ENCODE measurements at regions not wholly inside any gene's neighbourhood (a gene's known extent, or its start where the extent isn't known, plus 50 kb on each side); places are given as distances from the start of the nearest gene placed in this dataset.

DNA sequence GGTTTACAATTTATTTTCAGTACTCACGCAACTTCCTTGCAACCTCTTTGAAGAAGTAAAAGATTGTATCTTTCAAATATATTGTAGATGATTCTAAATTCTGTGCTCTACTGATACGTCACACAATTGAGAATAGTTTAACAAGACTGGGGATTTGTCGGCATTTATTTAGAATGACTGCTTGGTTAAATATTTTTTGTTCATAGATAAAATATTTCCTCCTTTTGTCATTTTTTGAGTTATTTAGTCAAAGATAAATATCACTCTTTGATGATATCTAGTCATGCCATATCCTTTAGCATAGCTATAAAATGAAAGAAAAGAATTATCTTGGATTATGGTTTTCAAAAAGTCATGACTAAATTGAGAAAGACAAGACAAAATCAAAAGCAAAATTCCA lies 2747.8 kb downstream of the PCDH9 start:
- Histone ChIP-seq H3K27ac (ENCODE audit: extremely low read length, insufficient read depth, low read length) (no peak overlapping the region), H3K4me2 (ENCODE audit: low read depth, low read length) (no peak overlapping the region), H3K9me3 (ENCODE audit: low read length) (no peaks in the 10 kb centered on the region), H3K36me3 (replicated peaks in 1 of 2; ENCODE audit: control insufficient read depth in 1 of 2, insufficient read depth in 2 of 2, low read length in 2 of 2) (no peaks in the 10 kb centered on the region), H2AFZ (ENCODE audit: low read length) (no peak overlapping the region), H4K20me1 (ENCODE audit: insufficient read depth, low read length) (no peaks in the 10 kb centered on the region), H3K27me3 (ENCODE audit: control insufficient read depth in 1 of 2, insufficient read depth in 2 of 2, low read length in 2 of 2) (no peaks in the 10 kb centered on the region; a peak in 1 of 5 replicates), H3K79me2 (ENCODE audit: insufficient read depth, low read length) (no peaks in the 10 kb centered on the region), H3K4me3 (replicated peaks in 1 of 3; ENCODE audit: insufficient read depth in 1 of 3, low read depth in 2 of 3, low read length in 3 of 3) (no peak overlapping the region), H3K9ac (ENCODE audit: insufficient read depth, low read depth, low read length) (no peak overlapping the region), H3K4me1 (ENCODE audit: insufficient read depth, low read length) (no peaks in the 10 kb centered on the region)
- no peak for ATAC-seq
- intact Hi-C loops (cut with micrococcal nuclease; ENCODE audit: unreplicated experiment): no loop called here
- no peak for FAIRE-seq
- 42% methylated on average over 3 of the region's 3 CpGs for WGBS (ENCODE audit: low lambda C conversion rate)
- in situ Hi-C loops (cut with HindIII; ENCODE audit: extremely low pct_ligation_motif_present, low pct_unique_long_range_greater_than_20kb): no loop called here
- POLR2A ChIA-PET: no interaction called here
- DNase-seq (ENCODE audit: low spot score): no peak
- CTCF ChIA-PET (ENCODE audit: low intra/inter-chr PET ratio, low total read pairs): no interaction called here
- BruUV-seq (replicated peaks): no TSS peak
- TF ChIP-seq, protein P1, sequence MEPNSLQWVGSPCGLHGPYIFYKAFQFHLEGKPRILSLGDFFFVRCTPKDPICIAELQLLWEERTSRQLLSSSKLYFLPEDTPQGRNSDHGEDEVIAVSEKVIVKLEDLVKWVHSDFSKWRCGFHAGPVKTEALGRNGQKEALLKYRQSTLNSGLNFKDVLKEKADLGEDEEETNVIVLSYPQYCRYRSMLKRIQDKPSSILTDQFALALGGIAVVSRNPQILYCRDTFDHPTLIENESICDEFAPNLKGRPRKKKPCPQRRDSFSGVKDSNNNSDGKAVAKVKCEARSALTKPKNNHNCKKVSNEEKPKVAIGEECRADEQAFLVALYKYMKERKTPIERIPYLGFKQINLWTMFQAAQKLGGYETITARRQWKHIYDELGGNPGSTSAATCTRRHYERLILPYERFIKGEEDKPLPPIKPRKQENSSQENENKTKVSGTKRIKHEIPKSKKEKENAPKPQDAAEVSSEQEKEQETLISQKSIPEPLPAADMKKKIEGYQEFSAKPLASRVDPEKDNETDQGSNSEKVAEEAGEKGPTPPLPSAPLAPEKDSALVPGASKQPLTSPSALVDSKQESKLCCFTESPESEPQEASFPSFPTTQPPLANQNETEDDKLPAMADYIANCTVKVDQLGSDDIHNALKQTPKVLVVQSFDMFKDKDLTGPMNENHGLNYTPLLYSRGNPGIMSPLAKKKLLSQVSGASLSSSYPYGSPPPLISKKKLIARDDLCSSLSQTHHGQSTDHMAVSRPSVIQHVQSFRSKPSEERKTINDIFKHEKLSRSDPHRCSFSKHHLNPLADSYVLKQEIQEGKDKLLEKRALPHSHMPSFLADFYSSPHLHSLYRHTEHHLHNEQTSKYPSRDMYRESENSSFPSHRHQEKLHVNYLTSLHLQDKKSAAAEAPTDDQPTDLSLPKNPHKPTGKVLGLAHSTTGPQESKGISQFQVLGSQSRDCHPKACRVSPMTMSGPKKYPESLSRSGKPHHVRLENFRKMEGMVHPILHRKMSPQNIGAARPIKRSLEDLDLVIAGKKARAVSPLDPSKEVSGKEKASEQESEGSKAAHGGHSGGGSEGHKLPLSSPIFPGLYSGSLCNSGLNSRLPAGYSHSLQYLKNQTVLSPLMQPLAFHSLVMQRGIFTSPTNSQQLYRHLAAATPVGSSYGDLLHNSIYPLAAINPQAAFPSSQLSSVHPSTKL (CRISPR knock-in tag; IDR thresholded peaks at IDR 0.05): no peak
- TF ChIP-seq ZMYM2 (CRISPR knock-in tag; IDR thresholded peaks at IDR 0.05) (no peak), MAFK (conservative IDR thresholded peaks at IDR 0.05 in 1 of 2, IDR thresholded peaks at IDR 0.05 in 1 of 2; ENCODE audit: low read length in 2 of 2) (no peak), ZNF329 (CRISPR knock-in tag; IDR thresholded peaks at IDR 0.05; ENCODE audit: low read depth) (no peak), TEAD3 (CRISPR knock-in tag; optimal IDR thresholded peaks at IDR 0.05; ENCODE audit: borderline replicate concordance) (no peak), ZNF724P (CRISPR knock-in tag; IDR thresholded peaks at IDR 0.05; ENCODE audit: borderline replicate concordance) (no peak), TBP (CRISPR knock-in tag; IDR thresholded peaks at IDR 0.05) (no peak), ZSCAN20 (CRISPR knock-in tag; IDR thresholded peaks at IDR 0.05; ENCODE audit: borderline replicate concordance) (no peak)
- TF ChIP-seq, protein P2, sequence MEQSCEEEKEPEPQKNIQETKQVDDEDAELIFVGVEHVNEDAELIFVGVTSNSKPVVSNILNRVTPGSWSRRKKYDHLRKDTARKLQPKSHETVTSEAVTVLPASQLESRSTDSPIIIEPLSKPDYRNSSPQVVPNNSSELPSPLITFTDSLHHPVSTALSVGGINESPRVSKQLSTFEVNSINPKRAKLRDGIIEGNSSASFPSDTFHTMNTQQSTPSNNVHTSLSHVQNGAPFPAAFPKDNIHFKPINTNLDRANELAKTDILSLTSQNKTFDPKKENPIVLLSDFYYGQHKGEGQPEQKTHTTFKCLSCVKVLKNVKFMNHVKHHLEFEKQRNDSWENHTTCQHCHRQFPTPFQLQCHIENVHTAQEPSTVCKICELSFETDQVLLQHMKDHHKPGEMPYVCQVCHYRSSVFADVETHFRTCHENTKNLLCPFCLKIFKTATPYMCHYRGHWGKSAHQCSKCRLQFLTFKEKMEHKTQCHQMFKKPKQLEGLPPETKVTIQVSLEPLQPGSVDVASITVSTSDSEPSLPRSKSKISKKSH (CRISPR knock-in tag; IDR thresholded peaks at IDR 0.05; ENCODE audit: borderline replicate concordance): no peak
- TF ChIP-seq, protein P3, sequence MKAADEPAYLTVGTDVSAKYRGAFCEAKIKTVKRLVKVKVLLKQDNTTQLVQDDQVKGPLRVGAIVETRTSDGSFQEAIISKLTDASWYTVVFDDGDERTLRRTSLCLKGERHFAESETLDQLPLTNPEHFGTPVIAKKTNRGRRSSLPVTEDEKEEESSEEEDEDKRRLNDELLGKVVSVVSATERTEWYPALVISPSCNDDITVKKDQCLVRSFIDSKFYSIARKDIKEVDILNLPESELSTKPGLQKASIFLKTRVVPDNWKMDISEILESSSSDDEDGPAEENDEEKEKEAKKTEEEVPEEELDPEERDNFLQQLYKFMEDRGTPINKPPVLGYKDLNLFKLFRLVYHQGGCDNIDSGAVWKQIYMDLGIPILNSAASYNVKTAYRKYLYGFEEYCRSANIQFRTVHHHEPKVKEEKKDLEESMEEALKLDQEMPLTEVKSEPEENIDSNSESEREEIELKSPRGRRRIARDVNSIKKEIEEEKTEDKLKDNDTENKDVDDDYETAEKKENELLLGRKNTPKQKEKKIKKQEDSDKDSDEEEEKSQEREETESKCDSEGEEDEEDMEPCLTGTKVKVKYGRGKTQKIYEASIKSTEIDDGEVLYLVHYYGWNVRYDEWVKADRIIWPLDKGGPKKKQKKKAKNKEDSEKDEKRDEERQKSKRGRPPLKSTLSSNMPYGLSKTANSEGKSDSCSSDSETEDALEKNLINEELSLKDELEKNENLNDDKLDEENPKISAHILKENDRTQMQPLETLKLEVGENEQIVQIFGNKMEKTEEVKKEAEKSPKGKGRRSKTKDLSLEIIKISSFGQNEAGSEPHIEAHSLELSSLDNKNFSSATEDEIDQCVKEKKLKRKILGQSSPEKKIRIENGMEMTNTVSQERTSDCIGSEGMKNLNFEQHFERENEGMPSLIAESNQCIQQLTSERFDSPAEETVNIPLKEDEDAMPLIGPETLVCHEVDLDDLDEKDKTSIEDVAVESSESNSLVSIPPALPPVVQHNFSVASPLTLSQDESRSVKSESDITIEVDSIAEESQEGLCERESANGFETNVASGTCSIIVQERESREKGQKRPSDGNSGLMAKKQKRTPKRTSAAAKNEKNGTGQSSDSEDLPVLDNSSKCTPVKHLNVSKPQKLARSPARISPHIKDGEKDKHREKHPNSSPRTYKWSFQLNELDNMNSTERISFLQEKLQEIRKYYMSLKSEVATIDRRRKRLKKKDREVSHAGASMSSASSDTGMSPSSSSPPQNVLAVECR (CRISPR knock-in tag; IDR thresholded peaks at IDR 0.05; ENCODE audit: borderline replicate concordance): no peak
- TF ChIP-seq, protein P4, sequence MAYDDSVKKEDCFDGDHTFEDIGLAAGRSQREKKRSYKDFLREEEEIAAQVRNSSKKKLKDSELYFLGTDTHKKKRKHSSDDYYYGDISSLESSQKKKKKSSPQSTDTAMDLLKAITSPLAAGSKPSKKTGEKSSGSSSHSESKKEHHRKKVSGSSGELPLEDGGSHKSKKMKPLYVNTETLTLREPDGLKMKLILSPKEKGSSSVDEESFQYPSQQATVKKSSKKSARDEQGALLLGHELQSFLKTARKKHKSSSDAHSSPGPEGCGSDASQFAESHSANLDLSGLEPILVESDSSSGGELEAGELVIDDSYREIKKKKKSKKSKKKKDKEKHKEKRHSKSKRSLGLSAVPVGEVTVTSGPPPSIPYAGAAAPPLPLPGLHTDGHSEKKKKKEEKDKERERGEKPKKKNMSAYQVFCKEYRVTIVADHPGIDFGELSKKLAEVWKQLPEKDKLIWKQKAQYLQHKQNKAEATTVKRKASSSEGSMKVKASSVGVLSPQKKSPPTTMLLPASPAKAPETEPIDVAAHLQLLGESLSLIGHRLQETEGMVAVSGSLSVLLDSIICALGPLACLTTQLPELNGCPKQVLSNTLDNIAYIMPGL (CRISPR knock-in tag; IDR thresholded peaks at IDR 0.05; ENCODE audit: borderline replicate concordance in 1 of 2, low read depth in 1 of 2): no peak
